ENCODE measurements at regions not wholly inside any gene's neighbourhood (a gene's known extent, or its start where the extent isn't known, plus 50 kb on each side); places are given as distances from the start of the nearest gene placed in this dataset.

GRCh38 chr20:12659942-12660341 lies 348.8 kb upstream of the SPTLC3 start:
- Histone ChIP-seq H3K9me3 (ENCODE audit: insufficient read depth, low read depth, low read length) (peaks cover 5% of the 10 kb centered on the region), H3K9ac (ENCODE audit: low read length) (no peak overlapping the region), H3K4me1 (ENCODE audit: insufficient read depth, low read length) (no peaks in the 10 kb centered on the region), H3K27me3 (ENCODE audit: insufficient read depth, low read length) (no peaks in the 10 kb centered on the region), H3K4me2 (ENCODE audit: low read length) (no peak overlapping the region), H3K4me3 (ENCODE audit: insufficient read depth, low read depth, low read length) (no peak overlapping the region), H2AFZ (ENCODE audit: low read depth, low read length) (no peak overlapping the region), H3K27ac (ENCODE audit: low read depth, low read length) (no peak overlapping the region), H3K36me3 (ENCODE audit: insufficient read depth, low read length) (no peaks in the 10 kb centered on the region), H3K79me2 (ENCODE audit: insufficient read depth, low read length) (no peaks in the 10 kb centered on the region), H4K20me1 (ENCODE audit: insufficient read depth, low read length) (no peaks in the 10 kb centered on the region)
- Mint-ChIP-seq H3K4me3 (ENCODE audit: unreplicated experiment) (no peak overlapping the region), H3K4me1 (ENCODE audit: low read depth, unreplicated experiment) (no peaks in the 10 kb centered on the region), H3K27me3 (ENCODE audit: low read depth, unreplicated experiment) (peaks cover 4% of the 10 kb centered on the region), H3K9me3 (ENCODE audit: unreplicated experiment) (peaks cover 6% of the 10 kb centered on the region), H3K36me3 (ENCODE audit: low read depth, unreplicated experiment) (no peaks in the 10 kb centered on the region), H3K27ac (ENCODE audit: unreplicated experiment) (no peak overlapping the region)
- FAIRE-seq (no peak), DNase-seq (ENCODE audit: low read depth) (no peak)
- TF ChIP-seq EZH2 (IDR thresholded peaks at IDR 0.05; ENCODE audit: insufficient read depth, low read length) (no peak), CTCF (IDR thresholded peaks at IDR 0.05; ENCODE audit: insufficient read depth, low read depth, low read length) (no peak)

- H3K27ac ChIP-seq (ENCODE audit: low read depth, low read length), result no peak overlapping the region
- no peaks in the 10 kb centered on the region for H3K27me3 ChIP-seq (ENCODE audit: insufficient read depth, low read length)
- no peaks in the 10 kb centered on the region for H4K20me1 ChIP-seq (ENCODE audit: insufficient read depth, low read length)
- Mint-ChIP-seq H3K27ac (ENCODE audit: unreplicated experiment) (no peak overlapping the region), H3K4me1 (ENCODE audit: low read depth, unreplicated experiment) (no peaks in the 10 kb centered on the region), H3K4me3 (ENCODE audit: unreplicated experiment) (no peak overlapping the region), H3K36me3 (ENCODE audit: low read depth, unreplicated experiment) (no peaks in the 10 kb centered on the region), H3K9me3 (ENCODE audit: unreplicated experiment) (peaks cover 6% of the 10 kb centered on the region), H3K27me3 (ENCODE audit: low read depth, unreplicated experiment) (peaks cover 4% of the 10 kb centered on the region)
- no peak for FAIRE-seq
- no peaks in the 10 kb centered on the region for H3K36me3 ChIP-seq (ENCODE audit: insufficient read depth, low read length)
- no peak overlapping the region for H3K4me2 ChIP-seq (ENCODE audit: low read length)
- no peak overlapping the region for H3K4me3 ChIP-seq (ENCODE audit: insufficient read depth, low read depth, low read length)
- no peak for DNase-seq (ENCODE audit: low read depth)
- no peak for TF ChIP-seq EZH2 (IDR thresholded peaks at IDR 0.05; ENCODE audit: insufficient read depth, low read length)
- TF ChIP-seq CTCF (IDR thresholded peaks at IDR 0.05; ENCODE audit: insufficient read depth, low read depth, low read length), result no peak
- H3K9ac ChIP-seq (ENCODE audit: low read length), result no peak overlapping the region
- H3K9me3 ChIP-seq (ENCODE audit: insufficient read depth, low read depth, low read length), result peaks cover 5% of the 10 kb centered on the region
- no peaks in the 10 kb centered on the region for H3K79me2 ChIP-seq (ENCODE audit: insufficient read depth, low read length)
- no peaks in the 10 kb centered on the region for H3K4me1 ChIP-seq (ENCODE audit: insufficient read depth, low read length)
- H2AFZ ChIP-seq (ENCODE audit: low read depth, low read length), result no peak overlapping the region
Observed at GRCh38 chr20:12660918-12661317, 347.9 kb upstream of the SPTLC3 start.

GRCh38 chr20:12670301-12670700 lies 338.5 kb upstream of the SPTLC3 start:
- no peaks in the 10 kb centered on the region for H3K9me3 Mint-ChIP-seq (ENCODE audit: unreplicated experiment)
- Histone ChIP-seq H3K4me2 (ENCODE audit: low read length) (no peak overlapping the region), H3K9me3 (ENCODE audit: insufficient read depth, low read depth, low read length) (no peaks in the 10 kb centered on the region), H3K4me3 (ENCODE audit: insufficient read depth, low read depth, low read length) (no peak overlapping the region), H3K4me1 (ENCODE audit: insufficient read depth, low read length) (no peaks in the 10 kb centered on the region), H4K20me1 (ENCODE audit: insufficient read depth, low read length) (no peaks in the 10 kb centered on the region), H3K9ac (ENCODE audit: low read length) (no peak overlapping the region), H2AFZ (ENCODE audit: low read depth, low read length) (no peak overlapping the region), H3K27ac (ENCODE audit: low read depth, low read length) (no peak overlapping the region), H3K79me2 (ENCODE audit: insufficient read depth, low read length) (no peaks in the 10 kb centered on the region), H3K36me3 (ENCODE audit: insufficient read depth, low read length) (no peaks in the 10 kb centered on the region), H3K27me3 (ENCODE audit: insufficient read depth, low read length) (no peaks in the 10 kb centered on the region)
- DNase-seq (ENCODE audit: low read depth) (no peak), FAIRE-seq (no peak)
- no peaks in the 10 kb centered on the region for H3K27me3 Mint-ChIP-seq (ENCODE audit: low read depth, unreplicated experiment)
- TF ChIP-seq EZH2 (IDR thresholded peaks at IDR 0.05; ENCODE audit: insufficient read depth, low read length), result no peak
- TF ChIP-seq CTCF (IDR thresholded peaks at IDR 0.05; ENCODE audit: insufficient read depth, low read depth, low read length), result no peak
- no peak overlapping the region for H3K4me3 Mint-ChIP-seq (ENCODE audit: unreplicated experiment)
- no peaks in the 10 kb centered on the region for H3K36me3 Mint-ChIP-seq (ENCODE audit: low read depth, unreplicated experiment)
- H3K27ac Mint-ChIP-seq (ENCODE audit: unreplicated experiment), result no peak overlapping the region
- H3K4me1 Mint-ChIP-seq (ENCODE audit: low read depth, unreplicated experiment), result no peaks in the 10 kb centered on the region
